PC-3 (cell line): ENCODE measurements at regions not wholly inside any gene's neighbourhood (a gene's known extent, or its start where the extent isn't known, plus 50 kb on each side); places are given as distances from the start of the nearest gene placed in this dataset.

Experiments used
- ATAC-seq: fragments of 200-7000 bp; cut with Tn5 transposase; 2 replicates; pipeline ENCODE4 v1.9.1; 2020; ENCODE audit warnings: mild to moderate bottlenecking, moderate library complexity
- BruUV-seq: library from RNA; stranded (reverse); fragments of 400-500 nt; replicated peaks from 2 replicates; lab custom pipeline; 2021; lab: Mats Ljungman, UMichigan
- CTCF ChIA-PET: fragments of 300-600 bp; sonication (Branson Sonifier 250); formaldehyde crosslinking; loops from one replicate; lab custom pipeline; 2022; ENCODE audit warnings: antibody characterized with exemption; lab: Charles Lee
- POLR2A ChIA-PET: fragments of 300-600 bp; sonication (Branson Sonifier 250); formaldehyde crosslinking; loops from one replicate; lab custom pipeline; 2022; ENCODE audit warnings: antibody characterized with exemption; ENCODE audit not compliant: unreplicated experiment; lab: Charles Lee
- DNase-seq: peaks from one replicate; pipeline ENCODE4 v3.0.0-alpha.2; 2015
- H2AFZ ChIP-seq: fragments of 300-600 bp; sonication (generic); 2 replicates; pipeline ENCODE4 v1.6.0; 2016; ENCODE audit warnings: antibody characterized with exemption, low read length
- H3F3A ChIP-seq: fragments of 300-600 bp; sonication (generic); one replicate; pipeline ENCODE4 v1.6.0; 2017; ENCODE audit warnings: antibody characterized with exemption, low read length, control low read depth, mild to moderate bottlenecking; ENCODE audit not compliant: unreplicated experiment
- H3K27ac ChIP-seq: fragments of 300-600 bp; sonication (generic); 2 replicates; pipeline ENCODE4 v1.5.1; 2016; ENCODE audit warnings: mild to moderate bottlenecking, low read length
- H3K27me3 ChIP-seq: fragments of 300-600 bp; sonication (generic); 2 replicates; pipeline ENCODE4 v1.6.1; 2016; ENCODE audit warnings: low read length, mixed read lengths
- H3K36me3 ChIP-seq: fragments of 300-600 bp; sonication (generic); 2 replicates; pipeline ENCODE4 v1.6.1; 2016; ENCODE audit warnings: low read depth, mixed run types, low read length, mixed read lengths
- H3K4me1 ChIP-seq: fragments of 300-600 bp; sonication (generic); 2 replicates; pipeline ENCODE4 v1.5.1; 2016; ENCODE audit warnings: low read length; ENCODE audit not compliant: insufficient read depth
- H3K4me2 ChIP-seq: fragments of 300-600 bp; sonication (generic); 2 replicates; pipeline ENCODE4 v1.6.0; 2016; ENCODE audit warnings: low read length
- H3K4me3 ChIP-seq: fragments of 300-600 bp; sonication (generic); 2 replicates; pipeline ENCODE4 v1.5.1; 2016; ENCODE audit warnings: mild to moderate bottlenecking, low read length, mixed read lengths
- H3K79me2 ChIP-seq: fragments of 300-600 bp; sonication (generic); 2 replicates; pipeline ENCODE4 v1.6.1; 2017; ENCODE audit warnings: low read length, mixed read lengths
- H3K9ac ChIP-seq: fragments of 300-600 bp; sonication (generic); 2 replicates; pipeline ENCODE4 v1.6.0; 2016; ENCODE audit warnings: mild to moderate bottlenecking, low read length
- H3K9me2 ChIP-seq: fragments of 300-600 bp; sonication (generic); replicated peaks from 2 replicates; pipeline ENCODE4 v1.6.1; 2016; ENCODE audit warnings: mixed run types, low read length, mixed read lengths
- H3K9me3 ChIP-seq: fragments of 300-600 bp; sonication (generic); 2 replicates; pipeline ENCODE4 v1.6.1; 2016; ENCODE audit warnings: low read length, mixed read lengths
- H4K20me1 ChIP-seq: fragments of 300-600 bp; sonication (generic); 2 replicates; pipeline ENCODE4 v1.6.1; 2016; ENCODE audit warnings: low read length, mixed read lengths
- EZH2 ChIP-seq: fragments of 300-600 bp; sonication (generic); IDR thresholded peaks from one replicate; pipeline ENCODE4 v1.6.1; 2017; ENCODE audit warnings: antibody characterized with exemption, mild to moderate bottlenecking, low read length; ENCODE audit not compliant: unreplicated experiment
- EZH2phosphoT487 ChIP-seq: fragments of 300-600 bp; sonication (generic); IDR thresholded peaks from 2 replicates; pipeline ENCODE4 v1.6.1; 2018; ENCODE audit warnings: mild to moderate bottlenecking, antibody characterized with exemption, low read length, borderline replicate concordance
- intact Hi-C: fragments of 100-400 bp; cut with micrococcal nuclease; formaldehyde crosslinking; loops from 2 replicates; pipeline ENCODE4 v1.9.0; 2023
- TF ChIP-seq, protein P1 (sequence below): fragments of 300-600 bp; sonication (generic); conservative IDR thresholded peaks from 2 replicates; pipeline ENCODE4 v1.5.1; 2017; ENCODE audit warnings: antibody characterized with exemption, low read depth, mild to moderate bottlenecking, low read length

DNA sequence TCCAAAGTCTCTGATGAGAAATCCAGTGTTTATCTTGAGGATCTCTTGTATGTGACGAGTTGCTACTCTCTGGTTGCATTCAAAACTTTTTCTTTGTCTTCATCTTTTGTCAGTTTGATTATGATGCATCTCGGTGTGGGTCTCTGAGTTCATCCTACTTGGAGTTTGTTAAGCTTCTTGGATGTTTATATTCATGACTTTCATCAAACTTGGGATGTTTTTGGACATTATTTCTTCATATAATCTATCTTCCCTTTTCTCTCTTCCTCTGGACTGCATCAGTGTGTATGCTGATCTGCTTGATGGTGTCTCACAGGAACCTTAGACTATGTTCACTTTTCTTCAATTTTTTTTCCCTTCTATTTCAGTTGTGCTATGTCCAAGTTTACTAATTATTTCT is 320.4 kb downstream of the TLE3 start:
- Histone ChIP-seq H3K27ac (no peak overlapping the region), H2AFZ (no peak overlapping the region), H3K36me3 (no peaks in the 10 kb centered on the region), H3K4me1 (0 out of 2 replicates have a peak, but pooled peaks cover 6% of the 10 kb centered on the region), H4K20me1 (no peaks in the 10 kb centered on the region), H3K4me2 (no peak overlapping the region), H3K9me3 (no peaks in the 10 kb centered on the region), H3K4me3 (no peak overlapping the region), H3F3A (no peaks in the 10 kb centered on the region), H3K27me3 (0 out of 2 replicates have a peak, but pooled peaks cover 9% of the 10 kb centered on the region), H3K9me2 (no peaks in the 10 kb centered on the region), H3K9ac (no peak overlapping the region), H3K79me2 (no peaks in the 10 kb centered on the region)
- DNase-seq (no peak), ATAC-seq (no peak)
- no peak for TF ChIP-seq EZH2phosphoT487
- TF ChIP-seq, protein P1, sequence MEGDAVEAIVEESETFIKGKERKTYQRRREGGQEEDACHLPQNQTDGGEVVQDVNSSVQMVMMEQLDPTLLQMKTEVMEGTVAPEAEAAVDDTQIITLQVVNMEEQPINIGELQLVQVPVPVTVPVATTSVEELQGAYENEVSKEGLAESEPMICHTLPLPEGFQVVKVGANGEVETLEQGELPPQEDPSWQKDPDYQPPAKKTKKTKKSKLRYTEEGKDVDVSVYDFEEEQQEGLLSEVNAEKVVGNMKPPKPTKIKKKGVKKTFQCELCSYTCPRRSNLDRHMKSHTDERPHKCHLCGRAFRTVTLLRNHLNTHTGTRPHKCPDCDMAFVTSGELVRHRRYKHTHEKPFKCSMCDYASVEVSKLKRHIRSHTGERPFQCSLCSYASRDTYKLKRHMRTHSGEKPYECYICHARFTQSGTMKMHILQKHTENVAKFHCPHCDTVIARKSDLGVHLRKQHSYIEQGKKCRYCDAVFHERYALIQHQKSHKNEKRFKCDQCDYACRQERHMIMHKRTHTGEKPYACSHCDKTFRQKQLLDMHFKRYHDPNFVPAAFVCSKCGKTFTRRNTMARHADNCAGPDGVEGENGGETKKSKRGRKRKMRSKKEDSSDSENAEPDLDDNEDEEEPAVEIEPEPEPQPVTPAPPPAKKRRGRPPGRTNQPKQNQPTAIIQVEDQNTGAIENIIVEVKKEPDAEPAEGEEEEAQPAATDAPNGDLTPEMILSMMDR, result no peak
- TF ChIP-seq EZH2, result no peak
- ChIA-PET CTCF (no interaction called here), POLR2A (no interaction called here)
- intact Hi-C loops, result no loop called here
- BruUV-seq, result no TSS peak

DNA sequence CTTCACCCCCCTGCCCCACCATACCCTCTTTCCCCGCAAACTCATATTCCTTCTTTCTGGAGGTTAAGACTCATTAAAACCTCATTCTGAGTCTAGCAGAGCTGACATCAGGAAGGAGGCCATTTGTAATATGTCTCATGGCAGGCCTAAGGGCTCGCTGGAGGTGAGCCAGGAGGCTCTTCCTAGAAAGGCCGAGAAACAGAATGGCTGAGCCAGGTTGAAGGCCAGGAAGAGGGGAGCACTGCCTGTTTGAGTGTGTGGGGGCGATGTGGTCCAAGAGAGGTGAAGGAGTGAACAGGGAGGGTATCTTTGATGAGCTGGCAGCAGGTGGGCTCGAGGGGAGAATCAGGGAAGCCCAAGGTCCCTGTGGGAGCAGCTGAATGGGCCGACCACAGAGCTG is 317.3 kb downstream of the TLE3 start:
- ChIA-PET POLR2A (no interaction called here), CTCF (no interaction called here)
- no peak overlapping the region for H2AFZ ChIP-seq
- no peak for ATAC-seq
- intact Hi-C loops, result no loop called here
- H3K27ac ChIP-seq, result no peak overlapping the region
- 0 out of 2 replicates have a peak, but pooled peaks cover 9% of the 10 kb centered on the region for H3K27me3 ChIP-seq
- H3K36me3 ChIP-seq, result no peaks in the 10 kb centered on the region
- H3K4me3 ChIP-seq, result no peak overlapping the region
- H4K20me1 ChIP-seq, result no peaks in the 10 kb centered on the region
- no peaks in the 10 kb centered on the region for H3F3A ChIP-seq
- TF ChIP-seq, protein P1, result no peak
- TF ChIP-seq EZH2, result no peak
- no peak overlapping the region for H3K9ac ChIP-seq
- H3K9me2 ChIP-seq, result no peaks in the 10 kb centered on the region
- 0 out of 2 replicates have a peak, but pooled peaks cover 6% of the 10 kb centered on the region for H3K4me1 ChIP-seq
- no peak overlapping the region for H3K4me2 ChIP-seq
- no TSS peak for BruUV-seq
- no peaks in the 10 kb centered on the region for H3K9me3 ChIP-seq
- no peak for DNase-seq
- no peaks in the 10 kb centered on the region for H3K79me2 ChIP-seq

DNA sequence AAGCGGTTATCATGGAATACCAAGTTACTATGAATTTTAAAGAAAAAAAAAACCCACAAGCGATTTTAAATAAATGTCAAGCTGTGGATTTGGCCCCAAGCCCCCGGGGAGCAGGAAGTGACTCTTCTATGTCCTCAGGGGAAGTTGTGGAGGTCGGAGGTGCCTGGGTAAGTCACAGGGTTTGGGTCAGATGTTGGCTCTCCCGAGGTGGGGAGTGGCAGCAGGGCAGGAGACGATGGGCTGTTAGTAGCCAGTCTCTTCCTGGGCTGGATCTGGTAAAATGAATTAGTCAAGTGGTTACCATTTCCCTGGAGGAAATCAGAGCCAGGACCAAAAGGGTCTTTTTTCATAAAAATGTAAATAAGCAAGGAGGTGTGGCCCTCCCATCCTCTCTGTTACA is 316.7 kb downstream of the TLE3 start:
- no peak overlapping the region for H3K4me2 ChIP-seq
- no peak overlapping the region for H3K4me3 ChIP-seq
- H4K20me1 ChIP-seq, result no peaks in the 10 kb centered on the region
- no TSS peak for BruUV-seq
- no peaks in the 10 kb centered on the region for H3F3A ChIP-seq
- no peaks in the 10 kb centered on the region for H3K79me2 ChIP-seq
- CTCF ChIA-PET, result no interaction called here
- no peaks in the 10 kb centered on the region for H3K36me3 ChIP-seq
- DNase-seq, result no peak
- no peaks in the 10 kb centered on the region for H3K9me2 ChIP-seq
- no peak for TF ChIP-seq EZH2
- TF ChIP-seq, protein P1, result no peak
- TF ChIP-seq EZH2phosphoT487, result no peak
- intact Hi-C loops, result no loop called here
- POLR2A ChIA-PET, result no interaction called here
- H3K9me3 ChIP-seq, result no peaks in the 10 kb centered on the region
- 0 out of 2 replicates have a peak, but pooled peaks cover 9% of the 10 kb centered on the region for H3K27me3 ChIP-seq
- H3K4me1 ChIP-seq, result 0 out of 2 replicates have a peak, but pooled peaks cover 6% of the 10 kb centered on the region
- H3K27ac ChIP-seq, result no peak overlapping the region
- H3K9ac ChIP-seq, result no peak overlapping the region
- ATAC-seq, result no peak
- no peak overlapping the region for H2AFZ ChIP-seq
